Epithelial cell of proximal tubule (primary cell): ENCODE measurements at regions not wholly inside any gene's neighbourhood (a gene's known extent, or its start where the extent isn't known, plus 50 kb on each side); places are given as distances from the start of the nearest gene placed in this dataset.
A peak's percentile ranks its signal among the peaks of the same experiment; 100 is the strongest.

Experiments used
- DNase-seq: peaks from one replicate; pipeline ENCODE4 v3.0.0-alpha.2; 2011; ENCODE audit warnings: low read depth
- H3K4me3 ChIP-seq: 2 replicates; pipeline ENCODE4 v1.5.1; 2011; ENCODE audit warnings: low read depth, mild to moderate bottlenecking, low read length
- TF ChIP-seq, protein P1 (sequence below): conservative IDR thresholded peaks from 2 replicates; pipeline ENCODE4 v1.5.1; 2012; ENCODE audit warnings: low read depth, mild to moderate bottlenecking, low read length

- H3K4me3 ChIP-seq, result no peak overlapping the region
- no peak for DNase-seq
Measured at GRCh38 chr2:226625946-226626345, 173.7 kb downstream of the IRS1 start.

DNA sequence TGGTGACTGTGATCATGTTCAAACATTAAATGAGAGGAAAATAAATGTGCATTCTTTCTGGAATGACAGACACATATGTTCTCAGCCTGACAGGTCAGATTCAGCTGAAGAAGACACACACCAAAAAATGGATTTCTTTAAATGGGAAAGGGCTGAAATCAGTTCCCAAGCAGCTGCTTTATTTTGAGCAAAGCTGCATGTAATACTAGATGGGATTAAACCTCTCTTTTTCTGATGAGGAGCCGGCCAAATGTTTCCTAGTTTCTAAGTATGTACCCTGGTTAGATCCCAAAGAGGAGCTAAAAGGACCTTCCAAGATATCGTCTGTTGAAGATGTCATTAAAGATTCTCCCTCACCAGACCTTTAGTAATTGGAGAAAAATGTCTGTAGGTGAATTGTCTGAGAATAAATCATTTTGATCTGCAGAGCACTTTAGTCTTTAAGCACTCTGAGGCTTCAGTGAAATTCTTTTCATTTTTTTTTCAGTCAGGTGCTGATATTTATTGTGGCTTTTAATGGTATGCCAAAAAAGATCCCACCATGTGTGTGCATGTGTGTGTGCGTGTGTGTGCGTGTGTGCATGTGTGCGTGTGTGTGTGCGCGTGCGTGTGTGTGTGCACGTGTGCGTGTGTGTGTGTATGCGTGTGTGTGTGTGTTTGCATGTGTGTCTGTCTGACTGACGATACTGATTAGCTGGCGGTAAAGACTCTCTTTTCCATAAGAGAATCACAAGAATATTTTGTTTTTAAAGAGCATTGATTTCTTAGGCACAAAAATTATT lies 175.8 kb downstream of the IRS1 start:
- no peak overlapping the region for H3K4me3 ChIP-seq
- no peak for DNase-seq
- TF ChIP-seq, protein P1, sequence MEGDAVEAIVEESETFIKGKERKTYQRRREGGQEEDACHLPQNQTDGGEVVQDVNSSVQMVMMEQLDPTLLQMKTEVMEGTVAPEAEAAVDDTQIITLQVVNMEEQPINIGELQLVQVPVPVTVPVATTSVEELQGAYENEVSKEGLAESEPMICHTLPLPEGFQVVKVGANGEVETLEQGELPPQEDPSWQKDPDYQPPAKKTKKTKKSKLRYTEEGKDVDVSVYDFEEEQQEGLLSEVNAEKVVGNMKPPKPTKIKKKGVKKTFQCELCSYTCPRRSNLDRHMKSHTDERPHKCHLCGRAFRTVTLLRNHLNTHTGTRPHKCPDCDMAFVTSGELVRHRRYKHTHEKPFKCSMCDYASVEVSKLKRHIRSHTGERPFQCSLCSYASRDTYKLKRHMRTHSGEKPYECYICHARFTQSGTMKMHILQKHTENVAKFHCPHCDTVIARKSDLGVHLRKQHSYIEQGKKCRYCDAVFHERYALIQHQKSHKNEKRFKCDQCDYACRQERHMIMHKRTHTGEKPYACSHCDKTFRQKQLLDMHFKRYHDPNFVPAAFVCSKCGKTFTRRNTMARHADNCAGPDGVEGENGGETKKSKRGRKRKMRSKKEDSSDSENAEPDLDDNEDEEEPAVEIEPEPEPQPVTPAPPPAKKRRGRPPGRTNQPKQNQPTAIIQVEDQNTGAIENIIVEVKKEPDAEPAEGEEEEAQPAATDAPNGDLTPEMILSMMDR, result no peak

More at GRCh38 chr2:226625946-226626345, 173.7 kb downstream of the IRS1 start:
- TF ChIP-seq, protein P1, result no peak

- no peak for DNase-seq
- TF ChIP-seq, protein P1, result peak; percentile 38
- no peak overlapping the region for H3K4me3 ChIP-seq
Measured at GRCh38 chr2:226622484-226622883, 177.1 kb downstream of the IRS1 start.

DNA sequence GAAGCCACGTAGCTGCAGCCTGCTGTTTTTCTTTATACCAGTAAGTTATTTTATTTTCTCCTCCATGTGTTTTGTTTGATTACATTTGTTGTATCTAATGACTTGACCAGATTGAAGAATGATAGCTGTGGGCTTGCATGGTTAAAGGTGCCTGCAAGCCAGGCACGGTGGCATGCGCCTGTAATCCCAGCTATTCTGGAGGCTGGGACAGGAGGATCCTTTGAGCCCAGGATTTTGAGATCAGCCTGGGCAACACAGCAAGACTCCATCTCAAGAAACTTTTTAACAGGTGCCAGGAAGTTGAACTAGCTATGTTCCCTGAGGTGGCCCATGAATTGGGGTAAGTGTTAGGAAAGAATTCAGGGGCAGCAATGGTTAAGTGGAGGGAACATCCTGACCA lies 179.4 kb downstream of the IRS1 start:
- H3K4me3 ChIP-seq, result no peak overlapping the region
- no peak for DNase-seq
- TF ChIP-seq, protein P1, result no peak

GRCh38 chr2:226619707-226620106 lies 179.9 kb downstream of the IRS1 start:
- H3K4me3 ChIP-seq, result no peak overlapping the region
- DNase-seq, result no peak
- TF ChIP-seq, protein P1, result no peak

GRCh38 chr2:226618875-226619605 lies 180.6 kb downstream of the IRS1 start:
- TF ChIP-seq, protein P1, result no peak
- peak; percentile 23 for DNase-seq

More at GRCh38 chr2:226618875-226619605, 180.6 kb downstream of the IRS1 start:
- no peak overlapping the region for H3K4me3 ChIP-seq
